ENCODE measurements at regions not wholly inside any gene's neighbourhood (a gene's known extent, or its start where the extent isn't known, plus 50 kb on each side); places are given as distances from the start of the nearest gene placed in this dataset.

GRCh38 chr5:93022796-93023447 lies 558.1 kb downstream of the NR2F1-AS1 start:
- H3K27ac Mint-ChIP-seq: no peak overlapping the region
- ChIA-PET POLR2A (no interaction called here), CTCF (no interaction called here)
- H3K4me1 Mint-ChIP-seq (ENCODE audit: low read depth): no peaks in the 10 kb centered on the region
- no peaks in the 10 kb centered on the region for H3K27me3 Mint-ChIP-seq
- DNase-seq (no peak), ATAC-seq (no peak)
- TF ChIP-seq, protein P1, sequence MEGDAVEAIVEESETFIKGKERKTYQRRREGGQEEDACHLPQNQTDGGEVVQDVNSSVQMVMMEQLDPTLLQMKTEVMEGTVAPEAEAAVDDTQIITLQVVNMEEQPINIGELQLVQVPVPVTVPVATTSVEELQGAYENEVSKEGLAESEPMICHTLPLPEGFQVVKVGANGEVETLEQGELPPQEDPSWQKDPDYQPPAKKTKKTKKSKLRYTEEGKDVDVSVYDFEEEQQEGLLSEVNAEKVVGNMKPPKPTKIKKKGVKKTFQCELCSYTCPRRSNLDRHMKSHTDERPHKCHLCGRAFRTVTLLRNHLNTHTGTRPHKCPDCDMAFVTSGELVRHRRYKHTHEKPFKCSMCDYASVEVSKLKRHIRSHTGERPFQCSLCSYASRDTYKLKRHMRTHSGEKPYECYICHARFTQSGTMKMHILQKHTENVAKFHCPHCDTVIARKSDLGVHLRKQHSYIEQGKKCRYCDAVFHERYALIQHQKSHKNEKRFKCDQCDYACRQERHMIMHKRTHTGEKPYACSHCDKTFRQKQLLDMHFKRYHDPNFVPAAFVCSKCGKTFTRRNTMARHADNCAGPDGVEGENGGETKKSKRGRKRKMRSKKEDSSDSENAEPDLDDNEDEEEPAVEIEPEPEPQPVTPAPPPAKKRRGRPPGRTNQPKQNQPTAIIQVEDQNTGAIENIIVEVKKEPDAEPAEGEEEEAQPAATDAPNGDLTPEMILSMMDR (IDR thresholded peaks at IDR 0.05): no peak
- no peaks in the 10 kb centered on the region for H3K36me3 Mint-ChIP-seq (ENCODE audit: low read depth)
- no peak overlapping the region for H3K4me3 Mint-ChIP-seq
- intact Hi-C loops (cut with micrococcal nuclease): no loop called here
- no peaks in the 10 kb centered on the region for H3K9me3 Mint-ChIP-seq

DNA sequence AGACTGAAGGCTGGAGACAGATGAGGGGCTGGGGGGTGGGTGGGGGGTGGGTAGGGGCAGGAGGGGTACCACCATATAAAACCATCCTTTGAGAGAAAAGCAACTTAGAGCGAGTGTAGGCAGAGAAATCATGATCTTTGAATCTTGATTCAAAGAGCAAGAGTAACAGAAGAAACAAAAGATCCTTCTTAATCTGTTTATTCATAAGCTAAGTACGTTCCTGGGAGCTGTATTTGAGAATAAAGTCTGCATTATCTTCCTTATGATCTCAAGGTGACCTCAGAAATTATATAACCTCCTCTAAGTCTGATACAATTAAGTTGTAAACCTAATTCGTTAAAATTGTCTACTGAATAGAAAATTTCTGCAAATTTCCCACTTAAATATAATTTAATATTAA lies 558.8 kb downstream of the NR2F1-AS1 start:
- TF ChIP-seq, protein P1 (IDR thresholded peaks at IDR 0.05): no peak
- Mint-ChIP-seq H3K4me3 (no peak overlapping the region), H3K36me3 (ENCODE audit: low read depth) (no peaks in the 10 kb centered on the region), H3K9me3 (no peaks in the 10 kb centered on the region), H3K4me1 (ENCODE audit: low read depth) (no peaks in the 10 kb centered on the region), H3K27me3 (no peaks in the 10 kb centered on the region), H3K27ac (no peak overlapping the region)
- ATAC-seq (no peak), DNase-seq (no peak)
- ChIA-PET CTCF (no interaction called here), POLR2A (no interaction called here)
- intact Hi-C loops (cut with micrococcal nuclease): no loop called here

DNA sequence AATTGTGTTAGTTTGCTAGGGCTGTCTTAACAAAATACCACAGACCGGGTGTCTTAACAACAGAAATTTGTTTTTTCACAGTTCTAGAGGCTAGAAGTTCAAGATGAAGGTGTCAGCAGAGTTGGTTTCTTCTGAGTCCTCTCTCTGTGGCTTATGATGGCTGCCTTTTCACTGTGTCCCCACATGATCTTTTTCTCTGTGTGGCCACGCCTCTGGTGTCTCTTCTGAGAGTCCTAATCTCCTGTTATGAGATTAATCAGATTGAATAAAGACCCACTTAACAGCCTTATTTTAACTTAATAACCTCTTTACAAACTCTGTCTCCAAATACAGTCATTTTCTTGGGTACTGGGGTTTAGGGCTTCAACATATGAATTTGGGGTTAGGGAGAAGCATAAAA lies 561.1 kb downstream of the NR2F1-AS1 start:
- intact Hi-C loops (cut with micrococcal nuclease): no loop called here
- Mint-ChIP-seq H3K4me3 (no peak overlapping the region), H3K9me3 (no peaks in the 10 kb centered on the region), H3K27me3 (no peaks in the 10 kb centered on the region), H3K36me3 (ENCODE audit: low read depth) (no peaks in the 10 kb centered on the region), H3K4me1 (ENCODE audit: low read depth) (no peaks in the 10 kb centered on the region), H3K27ac (no peak overlapping the region)
- ChIA-PET POLR2A (no interaction called here), CTCF (no interaction called here)
- TF ChIP-seq, protein P1 (IDR thresholded peaks at IDR 0.05): no peak
- ATAC-seq (no peak), DNase-seq (no peak)

GRCh38 chr5:93018461-93018860 lies 562.6 kb downstream of the NR2F1-AS1 start:
- ATAC-seq (no peak), DNase-seq (no peak)
- intact Hi-C loops (cut with micrococcal nuclease): no loop called here
- no peak overlapping the region for H3K4me3 Mint-ChIP-seq
- H3K27me3 Mint-ChIP-seq: no peaks in the 10 kb centered on the region
- no peak overlapping the region for H3K27ac Mint-ChIP-seq
- POLR2A ChIA-PET: no interaction called here
- CTCF ChIA-PET: no interaction called here
- H3K4me1 Mint-ChIP-seq (ENCODE audit: low read depth): no peaks in the 10 kb centered on the region
- TF ChIP-seq, protein P1 (IDR thresholded peaks at IDR 0.05): no peak
- H3K36me3 Mint-ChIP-seq (ENCODE audit: low read depth): no peaks in the 10 kb centered on the region
- no peaks in the 10 kb centered on the region for H3K9me3 Mint-ChIP-seq

DNA sequence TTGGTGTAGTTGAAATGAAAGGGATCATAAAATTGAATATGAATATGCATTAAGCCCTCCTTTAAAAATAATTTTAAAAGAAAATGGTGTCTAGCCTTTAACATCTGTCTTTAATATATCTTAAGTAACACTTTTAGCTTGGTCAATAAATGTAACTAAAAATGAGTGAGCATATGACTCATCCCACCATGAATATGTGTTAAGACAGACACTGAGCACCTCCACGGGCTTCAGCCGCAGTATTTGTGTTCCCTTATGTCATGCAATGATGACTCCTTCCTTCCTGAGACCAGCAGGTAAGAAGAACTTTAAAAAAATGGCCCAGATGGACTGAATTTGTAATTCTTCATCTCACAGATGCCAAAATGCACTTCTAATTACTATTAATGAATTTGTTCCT lies 563.2 kb downstream of the NR2F1-AS1 start:
- CTCF ChIA-PET: no interaction called here

More for the DNA sequence above, 563.2 kb downstream of the NR2F1-AS1 start:
- intact Hi-C loops (cut with micrococcal nuclease): no loop called here
- H3K4me1 Mint-ChIP-seq (ENCODE audit: low read depth): no peaks in the 10 kb centered on the region
- TF ChIP-seq, protein P1 (IDR thresholded peaks at IDR 0.05): no peak
- no peaks in the 10 kb centered on the region for H3K27me3 Mint-ChIP-seq
- DNase-seq (no peak), ATAC-seq (no peak)
- H3K9me3 Mint-ChIP-seq: no peaks in the 10 kb centered on the region
- H3K27ac Mint-ChIP-seq: no peak overlapping the region
- POLR2A ChIA-PET: no interaction called here
- H3K36me3 Mint-ChIP-seq (ENCODE audit: low read depth): no peaks in the 10 kb centered on the region
- H3K4me3 Mint-ChIP-seq: no peak overlapping the region

All from activated CD8-positive, alpha-beta T cell treated with anti-CD3 and anti-CD28 coated beads for 36 hours (primary cell).